ENCODE measurements at regions not wholly inside any gene's neighbourhood (a gene's known extent, or its start where the extent isn't known, plus 50 kb on each side); places are given as distances from the start of the nearest gene placed in this dataset.

- DNase-seq (ENCODE audit: low read depth in 1 of 2, low spot score in 2 of 2) (no peak), FAIRE-seq (no peak)
- H3K9me3 ChIP-seq (ENCODE audit: insufficient read depth in 2 of 2, low read depth in 1 of 2, low read length in 1 of 2): no peaks in the 10 kb centered on the region
- no peak overlapping the region for H4K8ac ChIP-seq (ENCODE audit: extremely low read depth, insufficient read depth, low read length)
- H3K18ac ChIP-seq (ENCODE audit: extremely low read depth, low read length): no peak overlapping the region
- H3K79me1 ChIP-seq (ENCODE audit: low read depth, low read length): no peaks in the 10 kb centered on the region
- H2BK120ac ChIP-seq (replicated peaks; ENCODE audit: low read depth, low read length): no peak overlapping the region
- no peak overlapping the region for H3K27ac ChIP-seq (ENCODE audit: low read depth, low read length)
- H2BK5ac ChIP-seq (ENCODE audit: low read depth, low read length): no peak overlapping the region
- H3K4me2 ChIP-seq (ENCODE audit: insufficient read depth in 1 of 2, low read depth in 2 of 2, low read length in 2 of 2): no peak overlapping the region
- no peak overlapping the region; a peak in 1 of 7 replicates for H3K9ac ChIP-seq (replicated peaks in 1 of 4; ENCODE audit: extremely low read depth in 1 of 4, low read depth in 3 of 4, low read length in 3 of 4)
- no peaks in the 10 kb centered on the region; a peak in 1 of 7 replicates for H3K27me3 ChIP-seq (replicated peaks in 1 of 4; ENCODE audit: control insufficient read depth in 3 of 4, extremely low read depth in 1 of 4, insufficient read depth in 3 of 4, low read length in 3 of 4)
- no peak overlapping the region for H3K14ac ChIP-seq (ENCODE audit: insufficient read length)
- no peak overlapping the region for H3K56ac ChIP-seq (replicated peaks; ENCODE audit: insufficient read length, low read depth, low read length)
- H3K23ac ChIP-seq (ENCODE audit: insufficient read length): no peak overlapping the region
- WGBS, 2 experiments (ENCODE audit: extremely low coverage in 1 of 2, insufficient coverage in 1 of 2, insufficient read length in 1 of 2, insufficient replicate concordance in 2 of 2, low coverage in 1 of 2, low lambda C conversion rate in 2 of 2, missing lambda C conversion rate in 1 of 2): 90% methylated on average over 5 of the region's 5 CpGs; no CpG with 5 or more reads in 1 of the 2 experiments
- no peak overlapping the region for H2BK12ac ChIP-seq (ENCODE audit: low read depth, low read length)
- H3K4me1 ChIP-seq (replicated peaks in 1 of 4; ENCODE audit: control insufficient read depth in 3 of 4, insufficient read depth in 4 of 4, low read length in 3 of 4): peaks cover 0 to 7% (median 0%) of the 10 kb centered on the region in 4 experiments; a peak in 1 of 7 replicates
- no peaks in the 10 kb centered on the region for H3K79me2 ChIP-seq (ENCODE audit: control insufficient read depth in 1 of 2, insufficient read depth in 2 of 2, low read length in 2 of 2)
- H3K36me3 ChIP-seq (ENCODE audit: control insufficient read depth in 2 of 4, insufficient read depth in 4 of 4, low read length in 3 of 4): no peaks in the 10 kb centered on the region
- no peak overlapping the region for H3K4ac ChIP-seq (replicated peaks; ENCODE audit: insufficient read length, low read depth, low read length)
- no peak overlapping the region for H4K91ac ChIP-seq (replicated peaks; ENCODE audit: insufficient read length, low read length)
- no peak overlapping the region for H3K4me3 ChIP-seq (ENCODE audit: extremely low read depth in 1 of 4, insufficient read depth in 2 of 4, low read depth in 3 of 4, low read length in 4 of 4)
- H2AK5ac ChIP-seq (ENCODE audit: low read depth, low read length): no peak overlapping the region
- no peaks in the 10 kb centered on the region; the same call in 1 of the 2 replicates for H3K23me2 ChIP-seq (ENCODE audit: low read depth, low read length)
- ChIA-PET POLR2A (ENCODE audit: partially characterized antibody) (no interaction called here), CTCF (ENCODE audit: partially characterized antibody) (interaction anchor here (1.3 kb wide), 1 partner anchor 8 kb away, joined by 4 read pairs; no protein-coding TSS in a partner anchor)
- H4K20me1 ChIP-seq (replicated peaks in 1 of 2; ENCODE audit: control insufficient read depth in 1 of 2, insufficient read depth in 2 of 2, low read length in 2 of 2): no peaks in the 10 kb centered on the region
- TF ChIP-seq CEBPB (IDR thresholded peaks at IDR 0.05; ENCODE audit: low read depth, low read length): no peak
- TF ChIP-seq YY1 (IDR thresholded peaks at IDR 0.05; ENCODE audit: low read depth, low read length): no peak
- no peak for TF ChIP-seq ASH2L (IDR thresholded peaks at IDR 0.05; ENCODE audit: low read length)
- TF ChIP-seq JUND (IDR thresholded peaks at IDR 0.05; ENCODE audit: low read length): no peak
- TF ChIP-seq TEAD4 (IDR thresholded peaks at IDR 0.05; ENCODE audit: low read depth, low read length): no peak
- no peak for TF ChIP-seq RXRA (IDR thresholded peaks at IDR 0.05; ENCODE audit: insufficient read depth, low read depth, low read length)
- no peak overlapping the region for H4K5ac ChIP-seq (ENCODE audit: insufficient read length, low read depth, low read length)
- no peak overlapping the region for H2AFZ ChIP-seq (ENCODE audit: low read length)
- no peak overlapping the region for H2BK15ac ChIP-seq (ENCODE audit: low read length)
- H2BK20ac ChIP-seq (ENCODE audit: low read length): no peak overlapping the region
These were observed 108.8 kb downstream of the TMA16 start for GRCh38 chr4:163603257-163603656.

Measured in H1 (cell line).